A549 (cell line): ENCODE measurements at regions not wholly inside any gene's neighbourhood (a gene's known extent, or its start where the extent isn't known, plus 50 kb on each side); places are given as distances from the start of the nearest gene placed in this dataset.

Experiments
- ATAC-seq, 2 experiments: fragments of 200-7000 bp in 1 of 2; fragments of >200 bp in 1 of 2; cut with Nextera tagmentation in 1 of 2; cut with Tn5 transposase in 1 of 2; 3 replicates each; pipeline versions ENCODE4 v1.8.0 to v1.9.1; 2018 to 2020; ENCODE audit warnings: mild to moderate bottlenecking in 1 of 2, moderate library complexity in 1 of 2
- CTCF ChIA-PET: fragments of 300-600 bp; sonication (Branson Sonifier 250); formaldehyde crosslinking; extraction: SDS; loops from one replicate; lab custom pipeline; 2021; ENCODE audit warnings: antibody characterized with exemption, inconsistent platforms; lab: Yijun Ruan, JAX
- POLR2A ChIA-PET: fragments of 350-600 bp; formaldehyde crosslinking; extraction: SDS; loops from one replicate; lab custom pipeline; 2021; ENCODE audit warnings: antibody characterized with exemption, inconsistent platforms; lab: Yijun Ruan, JAX
- DNase-seq, 2 experiments: peaks; one replicate each; pipeline versions ENCODE4 v3.0.0 to v3.0.0-alpha.2; 2011 to 2016; ENCODE audit warnings: low read depth in 1 of 2, low spot score in 1 of 2
- FAIRE-seq: peaks from 2 replicates; lab custom pipeline; 2011; peaks lifted over from hg19 to GRCh38; lab: Jason Lieb, UNC
- H3K27ac ChIP-seq, 2 experiments: fragments of >200 bp; sonication (Bioruptor Twin); formaldehyde crosslinking; 3 replicates each; pipeline ENCODE4 v1.5.1; 2016 to 2017
- H3K4me1 ChIP-seq: fragments of >200 bp; sonication (Bioruptor Twin); formaldehyde crosslinking; 3 replicates; pipeline ENCODE4 v1.6.1; 2016
- H3K4me2 ChIP-seq: fragments of >200 bp; sonication (Bioruptor Twin); formaldehyde crosslinking; 3 replicates; pipeline ENCODE4 v1.6.1; 2016
- H3K4me3 ChIP-seq: fragments of >200 bp; sonication (Bioruptor Twin); formaldehyde crosslinking; 3 replicates; pipeline ENCODE4 v1.5.1; 2016
- H3K9me3 ChIP-seq: fragments of >200 bp; sonication (Bioruptor Twin); formaldehyde crosslinking; 3 replicates; pipeline ENCODE4 v1.6.1; 2016
- ATOH8 ChIP-seq: fragments of 250-450 bp; sonication (Bioruptor Pico); IDR thresholded peaks from 2 replicates; pipeline ENCODE4 v1.5.0; 2020; ENCODE audit warnings: low read depth, mild to moderate bottlenecking, moderate library complexity
- CBX2 ChIP-seq: fragments of 200-600 bp; sonication (generic); IDR thresholded peaks from 2 replicates; pipeline ENCODE4 v1.6.1; 2016; ENCODE audit warnings: low read depth, mild to moderate bottlenecking, borderline replicate concordance
- CBX8 ChIP-seq: fragments of 200-600 bp; sonication (generic); IDR thresholded peaks from 2 replicates; pipeline ENCODE4 v1.6.1; 2016
- CEBPB ChIP-seq, 2 experiments: fragments of >200 bp in 1 of 2; sonication (Bioruptor Twin) in 1 of 2; formaldehyde crosslinking in 1 of 2; IDR thresholded peaks; 2 replicates each; pipeline ENCODE4 v1.6.1; 2012 to 2016
- CHD4 ChIP-seq: fragments of 200-600 bp; sonication (generic); IDR thresholded peaks from 2 replicates; pipeline ENCODE4 v1.6.1; 2016; ENCODE audit warnings: antibody characterized with exemption, mild to moderate bottlenecking, borderline replicate concordance
- E2F6 ChIP-seq: IDR thresholded peaks from 2 replicates; pipeline ENCODE4 v1.6.1; 2012; ENCODE audit warnings: low read depth, borderline replicate concordance
- EHF ChIP-seq: fragments of 250-450 bp; sonication (Bioruptor Pico); IDR thresholded peaks from 2 replicates; pipeline ENCODE4 v1.5.0; 2020; ENCODE audit warnings: mild to moderate bottlenecking
- ELK1 ChIP-seq: fragments of 150-350 bp; IDR thresholded peaks from 2 replicates; pipeline ENCODE4 v1.6.1; 2014; ENCODE audit warnings: low read depth, mild to moderate bottlenecking, low read length
- GATA3 ChIP-seq: IDR thresholded peaks from 2 replicates; pipeline ENCODE4 v1.6.1; 2012; ENCODE audit warnings: borderline replicate concordance
- HEYL ChIP-seq: fragments of 250-450 bp; sonication (Bioruptor Pico); IDR thresholded peaks from 2 replicates; pipeline ENCODE4 v1.8.0; 2021; ENCODE audit warnings: mild to moderate bottlenecking, moderate library complexity
- JUNB ChIP-seq: fragments of >200 bp; sonication (Bioruptor Twin); formaldehyde crosslinking; IDR thresholded peaks from 2 replicates; pipeline ENCODE4 v1.6.1; 2016
- KDM1A ChIP-seq: fragments of 200-600 bp; sonication (generic); IDR thresholded peaks from 2 replicates; pipeline ENCODE4 v1.6.1; 2016; ENCODE audit warnings: low read depth, mild to moderate bottlenecking
- KDM5A ChIP-seq: fragments of 200-600 bp; sonication (generic); IDR thresholded peaks from 2 replicates; pipeline ENCODE4 v1.6.1; 2016; ENCODE audit warnings: antibody characterized with exemption, mild to moderate bottlenecking
- MYC ChIP-seq: IDR thresholded peaks from 2 replicates; pipeline ENCODE4 v1.6.1; 2012; ENCODE audit warnings: mild to moderate bottlenecking, inconsistent platforms, low read length, improper control_type of control experiment, borderline replicate concordance
- NFE2L2 ChIP-seq: fragments of 150-350 bp; conservative IDR thresholded peaks from 2 replicates; pipeline ENCODE4 v1.6.1; 2014; ENCODE audit warnings: low read length
- NPAS2 ChIP-seq: fragments of 250-450 bp; sonication (Bioruptor Pico); IDR thresholded peaks from 2 replicates; pipeline ENCODE4 v1.8.0; 2022; ENCODE audit warnings: mild to moderate bottlenecking, moderate library complexity, borderline replicate concordance
- POLR2AphosphoS2 ChIP-seq: conservative IDR thresholded peaks from 2 replicates; pipeline ENCODE4 v1.6.1; 2012; ENCODE audit warnings: low read length, improper control_type of control experiment, inconsistent platforms
- RCOR1 ChIP-seq: fragments of 150-350 bp; IDR thresholded peaks from 2 replicates; pipeline ENCODE4 v1.6.1; 2014; ENCODE audit warnings: antibody characterized with exemption, low read length, low read depth
- RNF2 ChIP-seq: fragments of 200-600 bp; sonication (generic); IDR thresholded peaks from 2 replicates; pipeline ENCODE4 v1.6.1; 2016; ENCODE audit warnings: low read depth, mild to moderate bottlenecking, antibody characterized with exemption, moderate library complexity, borderline replicate concordance
- SMC3 ChIP-seq: fragments of >200 bp; sonication (Bioruptor Twin); formaldehyde crosslinking; IDR thresholded peaks from 3 replicates; pipeline ENCODE4 v1.6.1; 2018; ENCODE audit warnings: inconsistent platforms
- SREBF2 ChIP-seq: fragments of 450-650 bp; IDR thresholded peaks from 2 replicates; pipeline ENCODE4 v1.6.1; 2014; ENCODE audit warnings: mild to moderate bottlenecking, moderate library complexity
- TFCP2L1 ChIP-seq: fragments of 250-450 bp; sonication (Bioruptor Pico); IDR thresholded peaks from 2 replicates; pipeline ENCODE4 v1.5.0; 2021; ENCODE audit warnings: mild to moderate bottlenecking
- USF2 ChIP-seq: fragments of 450-650 bp; IDR thresholded peaks from 2 replicates; pipeline ENCODE4 v1.6.1; 2014; ENCODE audit warnings: antibody characterized with exemption
- ZNF302 ChIP-seq: fragments of 250-450 bp; sonication (Bioruptor Pico); IDR thresholded peaks from 2 replicates; pipeline ENCODE4 v1.9.0; 2021; ENCODE audit warnings: inconsistent platforms, mild to moderate bottlenecking, moderate library complexity
- ZSCAN20 ChIP-seq: fragments of 250-450 bp; sonication (Bioruptor Pico); IDR thresholded peaks from 2 replicates; pipeline ENCODE4 v1.8.0; 2022; ENCODE audit warnings: mild to moderate bottlenecking, moderate library complexity
- WGBS: methylation state at CpG from one replicate; pipeline ENCODE4 v1.1.6; 2017; ENCODE audit errors: missing lambda C conversion rate; 5-methylcytosine and 5-hydroxymethylcytosine counted together
- TF ChIP-seq, protein P1 (sequence below): IDR thresholded peaks from 2 replicates; pipeline ENCODE4 v1.6.1; 2012
- TF ChIP-seq, protein P2 (sequence below): fragments of >200 bp; sonication (Bioruptor Twin); formaldehyde crosslinking; IDR thresholded peaks from 3 replicates; pipeline ENCODE4 v1.5.1; 2016

- peak overlapping the region in 1 of 2 experiments; percentile 51; a peak in 2 of 6 replicates for H3K27ac ChIP-seq
- no peaks in the 10 kb centered on the region for H3K4me1 ChIP-seq
- POLR2A ChIA-PET = no interaction called here
- DNase-seq = no peak
- H3K4me2 ChIP-seq = no peak overlapping the region
- TF ChIP-seq GATA3 = no peak
- no peak for TF ChIP-seq JUNB
- no peak for TF ChIP-seq MYC
- H3K9me3 ChIP-seq = no peaks in the 10 kb centered on the region
- 89% methylated on average over 18 of the region's 18 CpGs for WGBS
- FAIRE-seq = no peak
- no peak for ATAC-seq
- CTCF ChIA-PET = interaction anchor here (1.3 to 1.6 kb wide), 2 partner anchors 7 to 9 kb away, joined by 3 to 4 read pairs; no protein-coding TSS in a partner anchor
- H3K4me3 ChIP-seq = no peak overlapping the region
Measured at GRCh38 chr5:173733831-173734501, 117.5 kb upstream of the BOD1 start.

- 89% methylated on average over 10 of the region's 10 CpGs for WGBS
- FAIRE-seq = no peak
- POLR2A ChIA-PET = no interaction called here
Measured at GRCh38 chr5:173734716-173735115, 118.3 kb upstream of the BOD1 start.

DNA sequence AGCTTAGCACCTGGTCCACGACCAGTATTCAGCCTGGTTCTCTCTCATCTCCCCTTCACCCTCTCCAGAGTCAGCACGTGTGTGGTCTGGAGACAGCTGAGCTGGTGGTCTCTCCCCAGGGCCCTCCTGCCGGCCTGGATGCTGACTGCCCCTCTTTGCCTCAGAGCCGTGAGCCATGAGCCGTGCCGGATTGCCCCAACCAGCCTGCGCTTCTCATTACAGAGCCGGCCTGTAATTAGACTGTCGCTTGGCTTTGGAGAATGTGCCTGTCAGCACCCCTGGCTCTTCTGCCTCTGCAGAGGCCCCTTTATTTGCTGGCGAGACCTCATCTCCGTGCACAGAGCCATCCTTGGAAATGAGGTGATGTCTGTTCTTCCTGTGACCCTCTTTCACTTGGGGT lies 118.7 kb upstream of the BOD1 start:
- CTCF ChIA-PET = interaction anchor here (0.6 to 0.7 kb wide), 2 partner anchors 249 to 616 kb away, joined by 3 to 5 read pairs; no protein-coding TSS in a partner anchor
- Histone ChIP-seq H3K27ac (peak overlapping the region in 1 of 2 experiments; percentile 51; a peak in 2 of 6 replicates), H3K9me3 (no peaks in the 10 kb centered on the region), H3K4me2 (no peak overlapping the region)
- no peak for ATAC-seq
- POLR2A ChIA-PET = no interaction called here
- 89% methylated on average over 11 of the region's 11 CpGs for whole genome bisulfite sequencing
- TF ChIP-seq SREBF2 (no peak), CEBPB (IDR thresholded peaks at IDR 0.05) (no peak), ELK1 (no peak), CBX2 (no peak), HEYL (CRISPR knock-in tag) (no peak), ATOH8 (CRISPR knock-in tag) (no peak), RCOR1 (no peak), POLR2AphosphoS2 (no peak), RNF2 (no peak), EHF (CRISPR knock-in tag) (no peak), CBX8 (no peak), KDM1A (no peak), TFCP2L1 (CRISPR knock-in tag) (no peak), ZNF302 (CRISPR knock-in tag) (no peak), GATA3 (no peak), NPAS2 (CRISPR knock-in tag) (no peak), SMC3 (no peak), KDM5A (no peak)
- TF ChIP-seq, protein P1, sequence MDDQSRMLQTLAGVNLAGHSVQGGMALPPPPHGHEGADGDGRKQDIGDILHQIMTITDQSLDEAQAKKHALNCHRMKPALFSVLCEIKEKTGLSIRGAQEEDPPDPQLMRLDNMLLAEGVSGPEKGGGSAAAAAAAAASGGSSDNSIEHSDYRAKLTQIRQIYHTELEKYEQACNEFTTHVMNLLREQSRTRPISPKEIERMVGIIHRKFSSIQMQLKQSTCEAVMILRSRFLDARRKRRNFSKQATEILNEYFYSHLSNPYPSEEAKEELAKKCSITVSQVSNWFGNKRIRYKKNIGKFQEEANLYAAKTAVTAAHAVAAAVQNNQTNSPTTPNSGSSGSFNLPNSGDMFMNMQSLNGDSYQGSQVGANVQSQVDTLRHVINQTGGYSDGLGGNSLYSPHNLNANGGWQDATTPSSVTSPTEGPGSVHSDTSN = no peak
- TF ChIP-seq, protein P2, sequence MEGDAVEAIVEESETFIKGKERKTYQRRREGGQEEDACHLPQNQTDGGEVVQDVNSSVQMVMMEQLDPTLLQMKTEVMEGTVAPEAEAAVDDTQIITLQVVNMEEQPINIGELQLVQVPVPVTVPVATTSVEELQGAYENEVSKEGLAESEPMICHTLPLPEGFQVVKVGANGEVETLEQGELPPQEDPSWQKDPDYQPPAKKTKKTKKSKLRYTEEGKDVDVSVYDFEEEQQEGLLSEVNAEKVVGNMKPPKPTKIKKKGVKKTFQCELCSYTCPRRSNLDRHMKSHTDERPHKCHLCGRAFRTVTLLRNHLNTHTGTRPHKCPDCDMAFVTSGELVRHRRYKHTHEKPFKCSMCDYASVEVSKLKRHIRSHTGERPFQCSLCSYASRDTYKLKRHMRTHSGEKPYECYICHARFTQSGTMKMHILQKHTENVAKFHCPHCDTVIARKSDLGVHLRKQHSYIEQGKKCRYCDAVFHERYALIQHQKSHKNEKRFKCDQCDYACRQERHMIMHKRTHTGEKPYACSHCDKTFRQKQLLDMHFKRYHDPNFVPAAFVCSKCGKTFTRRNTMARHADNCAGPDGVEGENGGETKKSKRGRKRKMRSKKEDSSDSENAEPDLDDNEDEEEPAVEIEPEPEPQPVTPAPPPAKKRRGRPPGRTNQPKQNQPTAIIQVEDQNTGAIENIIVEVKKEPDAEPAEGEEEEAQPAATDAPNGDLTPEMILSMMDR = no peak
- TF ChIP-seq, all 56 proteins: peak for 0
- DNase-seq (no peak), FAIRE-seq (no peak)
- Histone ChIP-seq H3K4me3 (no peak overlapping the region), H3K4me1 (no peaks in the 10 kb centered on the region)

More at GRCh38 chr5:173734716-173735115, 118.3 kb upstream of the BOD1 start:
- no peak overlapping the region for H3K4me2 ChIP-seq
- no peak for DNase-seq
- no peak for TF ChIP-seq E2F6
- no peak for TF ChIP-seq GATA3
- TF ChIP-seq MYC = no peak
- TF ChIP-seq ZSCAN20 (CRISPR knock-in tag) = no peak
- no peak for TF ChIP-seq CHD4
- no peak for TF ChIP-seq USF2
- no peak for TF ChIP-seq RNF2
- no peak for TF ChIP-seq NFE2L2
- TF ChIP-seq, all 56 proteins: peak for 0
- CTCF ChIA-PET = no interaction called here
- Histone ChIP-seq H3K27ac (peak overlapping the region in 1 of 2 experiments; percentile 51; a peak in 3 of 6 replicates), H3K4me3 (no peak overlapping the region), H3K4me1 (no peaks in the 10 kb centered on the region), H3K9me3 (no peaks in the 10 kb centered on the region)
- no peak for ATAC-seq
